Activated naive CD4-positive, alpha-beta T cell treated with anti-CD3 and anti-CD28 coated beads, Interleukin-2, amount 50 U/mL, for 72 hours (primary cell): ENCODE measurements at regions not wholly inside any gene's neighbourhood (a gene's known extent, or its start where the extent isn't known, plus 50 kb on each side); places are given as distances from the start of the nearest gene placed in this dataset.
A peak's percentile ranks its signal among the peaks of the same experiment; 100 is the strongest.

Source experiments
- ATAC-seq, 2 donors: fragments of 150-1000 bp; cut with Tn5 transposase; 2 replicates each; pipeline ENCODE4 v1.10.0; 2021; ENCODE audit warnings: mild to moderate bottlenecking in 2 of 2, moderate library complexity in 2 of 2
- DNase-seq, 2 donors: peaks; one replicate each; pipeline ENCODE4 v3.0.0; 2021 to 2022; ENCODE audit warnings: low spot score in 2 of 2
- H3K27ac Mint-ChIP-seq, 2 donors: one replicate each; pipeline ENCODE4 v1.8.0; 2022; ENCODE audit warnings: mild to moderate bottlenecking in 2 of 2, mixed read lengths in 2 of 2
- H3K36me3 Mint-ChIP-seq, 2 donors: one replicate each; pipeline ENCODE4 v1.8.0; 2022; ENCODE audit warnings: mixed read lengths in 2 of 2
- H3K9me3 Mint-ChIP-seq, 2 donors: one replicate each; pipeline ENCODE4 v1.8.0; 2022; ENCODE audit warnings: mixed read lengths in 2 of 2

- no peaks in the 10 kb centered on the region for H3K36me3 Mint-ChIP-seq
- DNase-seq (no peak), ATAC-seq (no peak)
- no peaks in the 10 kb centered on the region for H3K9me3 Mint-ChIP-seq
- no peak overlapping the region for H3K27ac Mint-ChIP-seq
Measured at GRCh38 chr22:27218012-27218920, 560.9 kb downstream of the MIAT start.

DNA sequence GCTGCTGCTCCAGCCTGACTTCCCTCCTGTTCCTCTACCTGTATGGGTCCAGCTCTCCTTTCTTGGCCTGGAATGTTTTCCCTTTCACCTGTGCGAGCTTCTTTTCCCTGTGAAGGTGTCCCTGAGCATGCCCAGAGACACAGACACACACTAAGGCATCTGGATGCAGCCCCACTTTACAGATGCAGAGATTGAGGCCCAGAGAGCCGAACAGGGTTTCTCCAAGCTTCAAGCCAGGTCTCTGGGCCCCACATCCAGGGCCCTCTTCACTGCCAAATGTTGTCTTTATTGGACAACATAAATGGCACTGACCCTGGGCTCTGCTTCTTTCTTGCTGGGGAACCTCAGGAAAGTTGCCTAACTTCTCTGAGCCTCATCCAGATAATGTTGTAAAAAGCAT, 561.6 kb downstream of the MIAT start:
- DNase-seq (no peak), ATAC-seq (no peak)
- Mint-ChIP-seq H3K9me3 (no peaks in the 10 kb centered on the region), H3K27ac (no peak overlapping the region), H3K36me3 (no peaks in the 10 kb centered on the region)

DNA sequence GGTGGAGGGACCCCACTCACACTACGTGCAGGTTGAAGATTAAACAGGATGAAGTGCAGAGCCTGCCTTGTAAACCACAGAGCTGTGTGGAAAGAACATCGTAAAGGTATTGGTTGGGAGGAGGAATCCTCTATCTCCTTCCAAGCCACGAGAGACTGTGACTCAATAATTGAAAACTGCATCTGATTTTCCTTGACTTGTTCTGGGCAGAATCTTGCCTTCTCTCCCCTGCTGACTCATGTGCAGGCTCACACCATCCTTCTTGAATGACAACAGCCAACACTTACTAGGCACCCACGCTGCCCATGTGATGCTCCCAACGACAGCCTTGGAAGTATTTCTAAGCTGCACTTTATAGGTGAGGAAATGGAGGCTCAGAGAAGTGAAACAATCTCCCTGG, 563.0 kb downstream of the MIAT start:
- ATAC-seq (peak in 1 of 2 donors; percentile 37), DNase-seq (no peak)
- H3K9me3 Mint-ChIP-seq = no peaks in the 10 kb centered on the region
- H3K27ac Mint-ChIP-seq = no peak overlapping the region
- H3K36me3 Mint-ChIP-seq = no peaks in the 10 kb centered on the region

DNA sequence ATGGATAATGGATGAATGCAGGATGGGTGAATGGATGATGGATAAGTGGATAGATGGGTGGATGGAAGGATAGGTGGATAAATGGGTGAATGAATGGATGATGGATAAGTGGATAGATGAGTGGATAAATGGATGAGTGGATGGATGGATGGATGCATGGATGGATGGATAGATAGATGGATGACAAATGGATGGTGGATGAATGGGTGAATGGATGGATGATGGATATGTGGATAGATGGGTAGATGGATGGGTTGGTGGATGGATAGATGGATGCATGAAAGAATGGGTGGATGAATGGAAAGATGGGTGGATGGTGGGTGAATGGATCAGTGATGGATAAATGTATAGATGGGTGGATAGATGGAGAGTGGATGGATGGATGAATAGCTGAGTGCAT, 564.8 kb downstream of the MIAT start:
- DNase-seq (no peak), ATAC-seq (no peak)
- Mint-ChIP-seq H3K9me3 (no peaks in the 10 kb centered on the region), H3K27ac (no peak overlapping the region), H3K36me3 (no peaks in the 10 kb centered on the region)

GRCh38 chr22:27223317-27224177, 566.2 kb downstream of the MIAT start:
- no peaks in the 10 kb centered on the region for H3K9me3 Mint-ChIP-seq
- DNase-seq = no peak
- peak; percentile 52 to 85 for ATAC-seq
- H3K36me3 Mint-ChIP-seq = no peaks in the 10 kb centered on the region
- H3K27ac Mint-ChIP-seq = no peak overlapping the region

DNA sequence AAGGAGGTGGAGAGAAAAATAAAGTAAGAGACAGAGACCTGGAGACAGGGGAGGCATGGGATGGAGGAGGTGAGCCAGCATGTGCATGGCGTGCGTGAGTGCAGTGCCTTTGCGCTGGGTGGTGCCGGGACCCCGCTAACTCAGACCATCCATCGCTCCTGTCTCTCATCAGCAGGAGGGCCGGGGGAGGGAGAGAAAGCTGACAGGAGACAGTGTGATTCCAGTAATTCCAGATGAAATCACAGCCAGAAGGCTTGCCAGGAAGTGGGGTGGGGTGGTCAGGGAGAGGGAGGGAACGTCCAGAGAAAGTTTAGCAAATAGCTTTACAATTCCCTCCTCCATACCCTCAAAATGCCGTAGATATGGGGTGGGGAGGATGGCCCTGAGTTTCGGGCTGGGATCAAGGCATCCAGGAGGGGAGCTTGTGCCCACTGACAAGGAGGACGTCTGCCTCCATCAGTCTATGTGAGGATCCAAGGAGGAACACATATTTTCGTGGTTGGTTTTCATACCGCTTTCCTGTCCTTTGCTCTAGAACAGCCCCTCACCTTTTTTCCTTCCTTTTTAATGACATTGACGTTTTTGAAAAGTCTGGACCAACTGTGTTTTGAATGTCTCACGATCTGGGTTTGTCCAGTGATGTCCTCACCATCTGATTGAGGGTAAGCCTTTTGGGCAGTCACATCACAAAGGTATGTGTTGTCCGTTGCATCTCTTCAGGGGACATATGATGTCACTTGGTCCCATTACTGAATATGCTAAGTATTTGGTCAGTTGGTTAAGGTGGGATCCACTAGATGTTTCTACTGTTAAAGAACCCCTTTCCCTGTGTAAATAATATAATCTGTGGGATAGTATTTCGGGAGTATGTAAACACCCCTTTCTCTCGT, 567.3 kb downstream of the MIAT start:
- H3K36me3 Mint-ChIP-seq = no peaks in the 10 kb centered on the region
- no peak for ATAC-seq
- DNase-seq = no peak
- H3K27ac Mint-ChIP-seq = no peak overlapping the region
- no peaks in the 10 kb centered on the region for H3K9me3 Mint-ChIP-seq

GRCh38 chr22:27226666-27227065, 569.3 kb downstream of the MIAT start:
- DNase-seq (no peak), ATAC-seq (no peak)
- peaks cover 0 to 7% of the 10 kb centered on the region in 2 donors for H3K9me3 Mint-ChIP-seq
- no peaks in the 10 kb centered on the region for H3K36me3 Mint-ChIP-seq
- H3K27ac Mint-ChIP-seq = no peak overlapping the region

DNA sequence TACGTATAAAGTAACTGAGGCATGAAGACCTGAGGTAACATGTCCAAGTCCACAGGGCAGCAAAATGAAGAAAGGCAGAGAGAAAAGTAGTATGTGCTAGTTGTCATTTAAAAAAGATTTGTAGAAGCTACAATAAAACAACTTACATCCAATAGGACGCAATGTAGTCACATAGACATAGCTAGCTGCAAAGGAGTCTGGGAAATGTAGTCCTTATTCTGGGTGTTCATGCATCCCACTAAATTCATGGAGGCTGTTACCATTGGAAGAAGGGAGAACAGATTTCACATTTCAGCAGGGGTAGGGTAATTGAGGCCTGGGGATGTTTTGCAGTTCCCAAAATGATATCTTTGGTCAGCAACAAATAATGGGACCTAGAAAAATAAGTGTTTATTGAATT, 571.4 kb downstream of the MIAT start:
- ATAC-seq = no peak
- H3K9me3 Mint-ChIP-seq = peaks cover 0 to 7% of the 10 kb centered on the region in 2 donors
- no peaks in the 10 kb centered on the region for H3K36me3 Mint-ChIP-seq
- DNase-seq = no peak
- H3K27ac Mint-ChIP-seq = no peak overlapping the region

GRCh38 chr22:27230189-27230588, 571.4 kb downstream of the MN1 start:
- no peak for ATAC-seq
- H3K9me3 Mint-ChIP-seq = peaks cover 0 to 7% of the 10 kb centered on the region in 2 donors
- H3K36me3 Mint-ChIP-seq = no peaks in the 10 kb centered on the region
- no peak for DNase-seq
- no peak overlapping the region for H3K27ac Mint-ChIP-seq

GRCh38 chr22:27231266-27231665, 570.3 kb downstream of the MN1 start:
- no peak for DNase-seq
- ATAC-seq = no peak
- no peak overlapping the region for H3K27ac Mint-ChIP-seq
- H3K9me3 Mint-ChIP-seq = peaks cover 0 to 7% of the 10 kb centered on the region in 2 donors
- H3K36me3 Mint-ChIP-seq = no peaks in the 10 kb centered on the region

DNA sequence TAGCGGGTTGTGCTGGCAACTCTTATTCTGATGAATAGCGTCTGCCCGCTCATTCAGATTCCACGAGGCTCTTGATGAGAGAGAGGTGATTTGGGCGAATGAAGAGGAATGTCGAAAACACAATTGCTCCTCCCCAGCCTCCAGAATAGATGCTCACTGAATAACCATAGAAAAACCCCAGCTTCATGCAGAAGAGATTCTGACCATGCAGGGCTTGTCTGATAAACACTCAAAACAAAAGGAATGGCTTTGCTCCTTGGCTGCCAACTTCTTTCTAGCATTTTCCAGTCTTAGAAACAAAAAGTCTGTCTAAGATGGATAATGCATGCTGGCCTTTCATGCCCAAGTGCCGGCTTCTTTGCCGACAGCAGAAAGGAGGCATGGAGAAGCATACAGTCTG, 569.5 kb downstream of the MN1 start:
- peaks cover 0 to 7% of the 10 kb centered on the region in 2 donors for H3K9me3 Mint-ChIP-seq
- no peaks in the 10 kb centered on the region for H3K36me3 Mint-ChIP-seq
- ATAC-seq (no peak), DNase-seq (no peak)
- no peak overlapping the region for H3K27ac Mint-ChIP-seq

DNA sequence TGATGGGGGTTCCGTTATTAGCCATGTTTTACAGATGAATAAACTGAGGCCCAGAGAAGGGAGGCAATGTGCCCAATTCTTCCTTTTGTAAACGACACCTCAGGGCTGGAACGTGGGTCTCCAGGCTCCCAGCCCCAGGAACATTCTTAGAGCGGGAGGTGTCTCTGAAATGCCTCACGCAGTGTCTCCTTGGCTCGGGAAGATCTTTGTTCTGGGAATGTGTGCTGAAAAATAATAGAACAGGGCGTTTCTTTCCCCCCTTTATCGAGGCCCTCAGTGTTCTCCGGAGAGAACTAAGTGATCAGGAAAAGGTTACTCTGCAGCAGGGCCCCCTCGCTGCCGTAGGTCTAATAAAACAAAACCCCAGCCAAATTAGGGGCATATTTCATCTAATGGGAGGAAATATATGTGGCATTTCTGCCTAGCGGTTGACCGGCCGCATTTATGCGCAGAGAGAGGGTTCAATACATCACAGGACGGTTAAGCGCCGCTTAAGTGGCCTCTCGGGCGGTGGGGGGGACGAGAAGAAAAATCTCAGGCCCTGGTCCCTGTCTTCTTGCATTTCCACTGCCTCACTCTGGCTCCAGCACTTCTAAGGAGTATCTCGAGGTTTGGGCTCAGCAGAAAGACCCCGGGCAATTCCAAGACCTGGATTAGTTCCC, 564.3 kb downstream of the MN1 start:
- no peak overlapping the region for H3K27ac Mint-ChIP-seq
- ATAC-seq (no peak), DNase-seq (no peak)
- no peaks in the 10 kb centered on the region for H3K36me3 Mint-ChIP-seq
- no peaks in the 10 kb centered on the region for H3K9me3 Mint-ChIP-seq

- DNase-seq = no peak
- H3K27ac Mint-ChIP-seq = no peak overlapping the region
- H3K36me3 Mint-ChIP-seq = no peaks in the 10 kb centered on the region
- ATAC-seq = no peak
- H3K9me3 Mint-ChIP-seq = no peaks in the 10 kb centered on the region
Measured at GRCh38 chr22:27238935-27239510, 562.5 kb downstream of the MN1 start.

- Mint-ChIP-seq H3K27ac (no peak overlapping the region), H3K9me3 (no peaks in the 10 kb centered on the region), H3K36me3 (no peaks in the 10 kb centered on the region)
- no peak for DNase-seq
- no peak for ATAC-seq
Measured at GRCh38 chr22:27239520-27239919, 562.0 kb downstream of the MN1 start.

GRCh38 chr22:27240298-27241075, 561.1 kb downstream of the MN1 start:
- Mint-ChIP-seq H3K27ac (no peak overlapping the region), H3K36me3 (no peaks in the 10 kb centered on the region), H3K9me3 (no peaks in the 10 kb centered on the region)
- ATAC-seq (no peak), DNase-seq (no peak)
